CD4-positive, CD25-positive, alpha-beta regulatory T cell (primary cell): ENCODE measurements at regions not wholly inside any gene's neighbourhood (a gene's known extent, or its start where the extent isn't known, plus 50 kb on each side); places are given as distances from the start of the nearest gene placed in this dataset.

Experiments used
- ATAC-seq, 2 donors: fragments of 150-1000 bp; cut with Tn5 transposase; one replicate each; pipeline ENCODE4 v1.10.0; 2021; ENCODE audit warnings: low read depth in 2 of 2, moderate number of reproducible peaks in 2 of 2, moderate library complexity in 1 of 2
- DNase-seq, 3 donors: peaks; one replicate each; pipeline versions ENCODE4 v3.0.0 to v3.0.0-alpha.2; 2012 to 2022; ENCODE audit warnings: mixed read lengths in 1 of 3
- H3K27ac ChIP-seq: one replicate; pipeline ENCODE4 v1.7.0; 2013; ENCODE audit warnings: mild to moderate bottlenecking, low read length; ENCODE audit not compliant: insufficient read depth, poor library complexity, severe bottlenecking
- H3K27me3 ChIP-seq: one replicate; pipeline ENCODE4 v1.7.0; 2013; ENCODE audit warnings: low read length; ENCODE audit not compliant: control insufficient read depth, insufficient read depth
- H3K36me3 ChIP-seq: one replicate; pipeline ENCODE4 v1.7.0; 2013; ENCODE audit warnings: mild to moderate bottlenecking, low read length, moderate library complexity; ENCODE audit not compliant: control insufficient read depth, insufficient read depth
- H3K4me1 ChIP-seq: 2 replicates; pipeline ENCODE4 v1.7.0; 2013; ENCODE audit warnings: mild to moderate bottlenecking, low read length; ENCODE audit not compliant: insufficient read depth, control insufficient read depth, poor library complexity, severe bottlenecking
- H3K4me3 ChIP-seq: one replicate; pipeline ENCODE4 v1.7.0; 2013; ENCODE audit warnings: low read depth, mild to moderate bottlenecking, low read length, moderate library complexity
- H3K9me3 ChIP-seq, 2 experiments: 1 replicate in 1 of 2; 2 replicates in 1 of 2; pipeline ENCODE4 v1.7.0; 2013; ENCODE audit warnings: low read length in 2 of 2, mild to moderate bottlenecking in 1 of 2, moderate library complexity in 1 of 2; ENCODE audit not compliant: control insufficient read depth in 2 of 2
- H3K27ac Mint-ChIP-seq, 3 donors: one replicate each; pipeline ENCODE4 v1.8.0; 2020 to 2022; ENCODE audit warnings: mild to moderate bottlenecking in 3 of 3, mixed read lengths in 3 of 3, moderate library complexity in 2 of 3
- H3K27me3 Mint-ChIP-seq: one replicate; pipeline ENCODE4 v1.8.0; 2022; ENCODE audit warnings: mild to moderate bottlenecking, mixed read lengths
- H3K36me3 Mint-ChIP-seq: one replicate; pipeline ENCODE4 v1.8.0; 2020; ENCODE audit warnings: mixed read lengths
- H3K4me1 Mint-ChIP-seq, 4 donors: one replicate each; pipeline ENCODE4 v1.8.0; 2020 to 2022; ENCODE audit warnings: mixed read lengths in 4 of 4, mild to moderate bottlenecking in 1 of 4
- H3K4me3 Mint-ChIP-seq, 4 donors: one replicate each; pipeline ENCODE4 v1.8.0; 2020 to 2022; ENCODE audit warnings: mild to moderate bottlenecking in 4 of 4, mixed read lengths in 4 of 4, moderate library complexity in 3 of 4
- H3K9me3 Mint-ChIP-seq, 7 donors: one replicate each; pipeline ENCODE4 v1.8.0; 2020 to 2022; ENCODE audit warnings: mixed read lengths in 7 of 7, mild to moderate bottlenecking in 3 of 7, moderate library complexity in 2 of 7

DNA sequence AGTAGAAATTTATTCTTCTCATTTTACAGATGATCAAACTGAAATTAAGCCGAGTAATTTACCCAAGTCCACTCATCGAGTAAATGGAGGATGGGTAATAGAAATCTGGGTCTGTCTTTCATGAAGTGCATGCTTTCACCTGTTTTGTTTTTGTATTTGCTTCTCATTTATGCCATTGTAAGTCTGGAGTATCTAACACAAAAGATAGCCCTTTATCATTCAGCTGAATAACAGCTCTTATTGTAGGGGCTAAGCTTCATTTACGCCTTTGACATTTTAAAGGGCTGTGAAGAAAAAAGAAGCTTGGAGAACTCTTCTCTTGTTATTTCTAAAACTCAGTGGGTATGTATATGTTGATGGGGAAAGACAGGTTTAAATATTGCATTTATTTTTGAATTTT is 1196.2 kb upstream of the TENM4 start:
- H3K4me1 Mint-ChIP-seq = no peaks in the 10 kb centered on the region
- Histone ChIP-seq H3K27me3 (no peaks in the 10 kb centered on the region), H3K27ac (no peak overlapping the region)

GRCh38 chr11:80635178-80635577 is 1194.3 kb upstream of the TENM4 start:
- Histone ChIP-seq H3K9me3 (no peaks in the 10 kb centered on the region), H3K27me3 (no peaks in the 10 kb centered on the region), H3K36me3 (no peaks in the 10 kb centered on the region), H3K4me1 (no peaks in the 10 kb centered on the region), H3K4me3 (no peak overlapping the region), H3K27ac (no peak overlapping the region)
- Mint-ChIP-seq H3K27ac (no peak overlapping the region), H3K9me3 (peaks cover 2 to 14% (median 10%) of the 10 kb centered on the region in 7 donors), H3K4me1 (no peaks in the 10 kb centered on the region), H3K36me3 (no peaks in the 10 kb centered on the region), H3K4me3 (no peak overlapping the region), H3K27me3 (no peaks in the 10 kb centered on the region)
- DNase-seq = no peak
- ATAC-seq = no peak

More for the DNA sequence above, 1196.2 kb upstream of the TENM4 start:
- no peaks in the 10 kb centered on the region for H3K27me3 Mint-ChIP-seq
- H3K36me3 Mint-ChIP-seq = no peaks in the 10 kb centered on the region
- H3K27ac Mint-ChIP-seq = no peak overlapping the region
- Histone ChIP-seq H3K4me1 (no peaks in the 10 kb centered on the region), H3K36me3 (no peaks in the 10 kb centered on the region), H3K4me3 (no peak overlapping the region), H3K9me3 (no peaks in the 10 kb centered on the region)
- H3K4me3 Mint-ChIP-seq = no peak overlapping the region
- no peak for ATAC-seq
- no peak for DNase-seq
- peaks cover 3 to 20% (median 12%) of the 10 kb centered on the region in 7 donors for H3K9me3 Mint-ChIP-seq

DNA sequence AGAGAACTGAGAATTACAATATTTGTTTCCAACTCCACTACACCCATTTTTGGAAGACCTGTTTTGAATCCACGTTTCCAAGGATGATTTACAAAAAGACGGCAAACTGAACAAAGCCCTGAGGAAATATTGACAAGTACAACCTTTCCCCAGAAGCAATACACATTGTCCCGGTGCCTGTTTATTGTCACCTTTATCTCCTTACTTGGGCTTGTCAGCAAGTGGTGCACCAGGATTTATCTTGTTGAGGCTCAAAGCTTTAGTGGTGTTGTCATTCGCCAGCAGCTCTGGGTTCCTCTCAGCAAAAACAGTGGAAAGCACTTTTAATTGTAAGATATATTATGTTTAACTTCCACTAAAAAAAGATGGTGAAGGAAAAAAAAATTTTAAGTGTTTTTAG is 1191.9 kb upstream of the TENM4 start:
- no peak for DNase-seq
- peaks cover 0 to 17% (median 7%) of the 10 kb centered on the region in 7 donors for H3K9me3 Mint-ChIP-seq
- no peaks in the 10 kb centered on the region for H3K27me3 Mint-ChIP-seq
- Histone ChIP-seq H3K27ac (no peak overlapping the region), H3K9me3 (no peaks in the 10 kb centered on the region), H3K4me1 (no peaks in the 10 kb centered on the region), H3K36me3 (no peaks in the 10 kb centered on the region), H3K27me3 (no peaks in the 10 kb centered on the region), H3K4me3 (no peak overlapping the region)
- H3K4me1 Mint-ChIP-seq = no peaks in the 10 kb centered on the region
- no peak overlapping the region for H3K4me3 Mint-ChIP-seq
- no peaks in the 10 kb centered on the region for H3K36me3 Mint-ChIP-seq
- ATAC-seq = no peak
- H3K27ac Mint-ChIP-seq = peak overlapping the region in 1 of 3 donors; percentile 43

DNA sequence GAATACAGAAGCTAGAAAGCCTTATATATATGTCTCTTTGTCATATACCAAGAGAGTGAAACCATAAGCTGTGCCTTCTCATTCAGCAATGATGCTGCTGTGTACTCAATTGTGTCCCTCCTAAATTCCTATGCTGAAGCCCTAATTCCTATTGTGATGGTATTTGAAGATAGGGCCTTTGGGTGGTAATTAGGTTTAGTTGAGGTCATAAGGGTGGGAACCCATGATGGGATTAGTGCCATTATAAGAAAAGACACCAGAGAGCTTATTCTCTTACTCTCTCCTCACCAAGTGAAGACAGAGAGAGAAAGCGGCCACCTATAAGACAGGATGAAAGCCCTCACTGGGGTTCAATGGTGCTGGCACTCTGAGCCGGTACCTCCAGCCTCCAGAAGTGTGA is 1191.3 kb upstream of the TENM4 start:
- H3K4me1 Mint-ChIP-seq = no peaks in the 10 kb centered on the region

GRCh38 chr11:80629466-80629865 is 1188.6 kb upstream of the TENM4 start:
- H3K36me3 Mint-ChIP-seq = no peaks in the 10 kb centered on the region
- no peaks in the 10 kb centered on the region for H3K4me1 ChIP-seq
- no peaks in the 10 kb centered on the region for H3K4me1 Mint-ChIP-seq
- no peak for ATAC-seq
- peaks cover 0 to 9% (median 4%) of the 10 kb centered on the region in 7 donors for H3K9me3 Mint-ChIP-seq
- H3K27ac Mint-ChIP-seq = no peak overlapping the region
- H3K4me3 ChIP-seq = no peak overlapping the region
- no peak for DNase-seq
- no peak overlapping the region for H3K27ac ChIP-seq
- H3K9me3 ChIP-seq = no peaks in the 10 kb centered on the region
- H3K27me3 Mint-ChIP-seq = no peaks in the 10 kb centered on the region
- no peaks in the 10 kb centered on the region for H3K27me3 ChIP-seq
- H3K4me3 Mint-ChIP-seq = no peak overlapping the region
- H3K36me3 ChIP-seq = no peaks in the 10 kb centered on the region

More for the DNA sequence above, 1191.3 kb upstream of the TENM4 start:
- H3K36me3 ChIP-seq = no peaks in the 10 kb centered on the region
- H3K27me3 Mint-ChIP-seq = no peaks in the 10 kb centered on the region
- DNase-seq (no peak), ATAC-seq (no peak)
- no peak overlapping the region for H3K4me3 ChIP-seq
- H3K27ac Mint-ChIP-seq = no peak overlapping the region
- H3K27ac ChIP-seq = no peak overlapping the region
- H3K4me1 ChIP-seq = no peaks in the 10 kb centered on the region
- H3K9me3 Mint-ChIP-seq = peaks cover 0 to 18% (median 7%) of the 10 kb centered on the region in 7 donors
- H3K36me3 Mint-ChIP-seq = no peaks in the 10 kb centered on the region
- no peaks in the 10 kb centered on the region for H3K9me3 ChIP-seq
- H3K4me3 Mint-ChIP-seq = no peak overlapping the region
- no peaks in the 10 kb centered on the region for H3K27me3 ChIP-seq

- Mint-ChIP-seq H3K9me3 (peaks cover 0 to 13% (median 3%) of the 10 kb centered on the region in 7 donors), H3K4me1 (no peaks in the 10 kb centered on the region), H3K27ac (no peak overlapping the region), H3K36me3 (no peaks in the 10 kb centered on the region), H3K4me3 (no peak overlapping the region), H3K27me3 (no peaks in the 10 kb centered on the region)
- Histone ChIP-seq H3K27me3 (no peaks in the 10 kb centered on the region), H3K36me3 (no peaks in the 10 kb centered on the region), H3K27ac (no peak overlapping the region), H3K9me3 (no peaks in the 10 kb centered on the region), H3K4me1 (no peaks in the 10 kb centered on the region), H3K4me3 (no peak overlapping the region)
- ATAC-seq = no peak
- no peak for DNase-seq
Observed at GRCh38 chr11:80627364-80627763, 1186.5 kb upstream of the TENM4 start.

DNA sequence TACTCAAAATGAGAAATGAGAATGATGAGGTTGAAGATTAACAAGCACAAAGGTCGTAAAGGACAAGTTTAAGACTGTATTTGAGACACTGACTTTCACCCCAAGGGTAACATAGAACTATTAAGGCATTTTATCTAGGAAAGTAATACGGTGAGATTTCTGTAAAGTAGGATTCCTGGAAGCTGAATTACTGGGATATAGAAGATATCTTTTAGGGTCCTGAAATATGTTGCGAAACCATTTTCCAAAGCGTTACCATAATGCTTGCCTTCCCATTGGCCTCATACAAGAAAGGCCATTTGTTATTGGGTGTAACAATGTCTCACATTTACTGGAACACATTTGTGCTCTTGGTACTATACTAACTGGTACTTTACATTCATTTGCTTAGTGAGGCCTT is 1185.9 kb upstream of the TENM4 start:
- Mint-ChIP-seq H3K36me3 (no peaks in the 10 kb centered on the region), H3K27me3 (no peaks in the 10 kb centered on the region), H3K4me3 (no peak overlapping the region), H3K9me3 (peaks cover 0 to 17% (median 3%) of the 10 kb centered on the region in 7 donors), H3K27ac (no peak overlapping the region), H3K4me1 (no peaks in the 10 kb centered on the region)
- ATAC-seq = no peak
- H3K27ac ChIP-seq = no peak overlapping the region
- H3K4me1 ChIP-seq = no peaks in the 10 kb centered on the region
- no peaks in the 10 kb centered on the region for H3K9me3 ChIP-seq
- no peaks in the 10 kb centered on the region for H3K36me3 ChIP-seq
- H3K27me3 ChIP-seq = no peaks in the 10 kb centered on the region
- no peak overlapping the region for H3K4me3 ChIP-seq
- DNase-seq = no peak

- no peak for DNase-seq
- Mint-ChIP-seq H3K4me3 (no peak overlapping the region), H3K9me3 (peaks cover 0 to 17% (median 3%) of the 10 kb centered on the region in 7 donors)
Observed at GRCh38 chr11:80625563-80625962, 1184.7 kb upstream of the TENM4 start.

More at GRCh38 chr11:80625563-80625962, 1184.7 kb upstream of the TENM4 start:
- no peak for ATAC-seq
- Mint-ChIP-seq H3K4me1 (no peaks in the 10 kb centered on the region), H3K36me3 (no peaks in the 10 kb centered on the region), H3K27ac (no peak overlapping the region), H3K27me3 (no peaks in the 10 kb centered on the region)
- H3K27me3 ChIP-seq = no peaks in the 10 kb centered on the region
- H3K9me3 ChIP-seq = no peaks in the 10 kb centered on the region
- no peak overlapping the region for H3K4me3 ChIP-seq
- H3K4me1 ChIP-seq = no peaks in the 10 kb centered on the region
- no peaks in the 10 kb centered on the region for H3K36me3 ChIP-seq
- H3K27ac ChIP-seq = no peak overlapping the region
